Endothelial cell of umbilical vein (primary cell): ENCODE measurements at regions not wholly inside any gene's neighbourhood (a gene's known extent, or its start where the extent isn't known, plus 50 kb on each side); places are given as distances from the start of the nearest gene placed in this dataset.

Experiments
- BruUV-seq: library from RNA; stranded (reverse); fragments of 400-500 nt; replicated peaks from 2 replicates; lab custom pipeline; 2021; lab: Mats Ljungman, UMichigan
- CTCF ChIA-PET: fragments of 300-600, 350-600 bp; sonication (Branson Sonifier 250); formaldehyde crosslinking; loops from one replicate; lab custom pipeline; 2021; ENCODE audit warnings: antibody characterized with exemption, inconsistent platforms; lab: Charles Lee
- POLR2A ChIA-PET: fragments of 300-600, 350-600 bp; sonication (Branson Sonifier 250); formaldehyde crosslinking; loops from one replicate; lab custom pipeline; 2021; ENCODE audit warnings: antibody characterized with exemption, inconsistent platforms; lab: Charles Lee
- DNase-seq: peaks from one replicate; pipeline ENCODE4 v3.0.0-alpha.2; 2011; ENCODE audit warnings: low read depth, low spot score
- FAIRE-seq: peaks from 2 replicates; lab custom pipeline; 2011; peaks lifted over from hg19 to GRCh38; lab: Jason Lieb, UNC
- H2AFZ ChIP-seq: 2 replicates; pipeline ENCODE4 v1.6.0; 2012; ENCODE audit warnings: low read depth, low read length, control low read depth, inconsistent platforms
- H3K27ac ChIP-seq: 2 replicates; pipeline ENCODE4 v1.5.1; 2011; ENCODE audit warnings: low read depth, mild to moderate bottlenecking, control low read depth, low read length, moderate library complexity; ENCODE audit not compliant: insufficient read depth
- H3K27me3 ChIP-seq, 2 experiments: 2 replicates each; pipeline versions ENCODE4 v1.6.0 to v1.6.1; 2011; ENCODE audit warnings: low read length in 2 of 2, mixed read lengths in 1 of 2; ENCODE audit not compliant: control insufficient read depth in 2 of 2, insufficient read depth in 2 of 2
- H3K36me3 ChIP-seq, 2 experiments: 2 replicates in 1 of 2; 3 replicates in 1 of 2; pipeline ENCODE4 v1.5.1; 2011; ENCODE audit warnings: low read length in 2 of 2, mild to moderate bottlenecking in 1 of 2, moderate library complexity in 1 of 2; ENCODE audit not compliant: control insufficient read depth in 2 of 2, insufficient read depth in 2 of 2; ENCODE audit errors: extremely low read depth in 1 of 2
- H3K4me1 ChIP-seq: 3 replicates; pipeline ENCODE4 v1.5.1; 2011; ENCODE audit warnings: mild to moderate bottlenecking, low read length; ENCODE audit not compliant: control insufficient read depth, insufficient read depth; ENCODE audit errors: extremely low read depth
- H3K4me2 ChIP-seq: 2 replicates; pipeline ENCODE4 v1.6.1; 2011; ENCODE audit warnings: low read length, control low read depth, mixed read lengths; ENCODE audit not compliant: insufficient read depth
- H3K4me3 ChIP-seq, 3 experiments: fragments of 200-600 bp in 1 of 3; sonication (generic), shearing (Covaris generic) in 1 of 3; replicated peaks in 1 of 3; 2 replicates each; pipeline ENCODE4 v1.5.1; 2011 to 2016; ENCODE audit warnings: control low read depth in 3 of 3, low read length in 3 of 3, mild to moderate bottlenecking in 2 of 3, inconsistent platforms in 1 of 3, low read depth in 1 of 3, moderate library complexity in 1 of 3; ENCODE audit not compliant: insufficient read depth in 1 of 3
- H3K79me2 ChIP-seq: 2 replicates; pipeline ENCODE4 v1.6.0; 2012; ENCODE audit warnings: low read length, inconsistent platforms; ENCODE audit not compliant: control insufficient read depth, insufficient read depth
- H3K9ac ChIP-seq: replicated peaks from 2 replicates; pipeline ENCODE3; 2011; ENCODE audit warnings: low read length, control low read depth; ENCODE audit not compliant: insufficient read depth; ENCODE audit errors: extremely low read depth
- H3K9me1 ChIP-seq: replicated peaks from 3 replicates; pipeline ENCODE4 v1.6.0; 2011; ENCODE audit warnings: mild to moderate bottlenecking, low read length; ENCODE audit not compliant: control insufficient read depth, insufficient read depth; ENCODE audit errors: extremely low read depth
- H3K9me3 ChIP-seq: replicated peaks from 2 replicates; pipeline ENCODE4 v1.5.1; 2012; ENCODE audit warnings: low read length, inconsistent platforms; ENCODE audit not compliant: control insufficient read depth, insufficient read depth
- H4K20me1 ChIP-seq: replicated peaks from 2 replicates; pipeline ENCODE3; 2011; ENCODE audit warnings: mild to moderate bottlenecking, low read length; ENCODE audit not compliant: control insufficient read depth, insufficient read depth; ENCODE audit errors: extremely low read depth
- CTCF ChIP-seq, 2 donors: IDR thresholded peaks; 1 replicate in 1 of 2; 2 replicates in 1 of 2; pipeline ENCODE4 v1.5.1; 2011; ENCODE audit warnings: low read length in 2 of 2, mild to moderate bottlenecking in 2 of 2, moderate library complexity in 2 of 2, control low read depth in 1 of 2, inconsistent platforms in 1 of 2, low read depth in 1 of 2; ENCODE audit not compliant: insufficient read depth in 1 of 2; ENCODE audit errors: extremely low read depth in 1 of 2
- EZH2 ChIP-seq: IDR thresholded peaks from 2 replicates; pipeline ENCODE4 v1.6.1; 2012; ENCODE audit warnings: borderline replicate concordance, low read depth, mild to moderate bottlenecking, moderate library complexity, low read length, inconsistent platforms; ENCODE audit not compliant: severe bottlenecking
- FOS ChIP-seq: IDR thresholded peaks from 2 replicates; pipeline ENCODE4 v1.6.1; 2011; ENCODE audit warnings: mild to moderate bottlenecking, low read length, moderate library complexity, borderline replicate concordance; ENCODE audit not compliant: insufficient read depth
- GATA2 ChIP-seq: IDR thresholded peaks from 2 replicates; pipeline ENCODE4 v1.7.0; 2011; ENCODE audit warnings: low read depth, mild to moderate bottlenecking, moderate library complexity, mixed read lengths, low read length; ENCODE audit not compliant: insufficient read length, insufficient read depth
- JUN ChIP-seq: IDR thresholded peaks from 2 replicates; pipeline ENCODE4 v1.6.1; 2011; ENCODE audit warnings: borderline replicate concordance, low read depth; ENCODE audit not compliant: insufficient read length, insufficient read depth
- MAX ChIP-seq: IDR thresholded peaks from 2 replicates; pipeline ENCODE4 v1.6.1; 2011; ENCODE audit not compliant: insufficient read depth, insufficient read length
- MYC ChIP-seq: IDR thresholded peaks from one replicate; pipeline ENCODE4 v1.6.1; 2011; ENCODE audit warnings: mild to moderate bottlenecking, low read depth, low read length
- POLR2A ChIP-seq: IDR thresholded peaks from 2 replicates; pipeline ENCODE4 v1.6.1; 2012; ENCODE audit warnings: low read depth, mild to moderate bottlenecking, control low read depth, low read length
- POLR2AphosphoS5 ChIP-seq: IDR thresholded peaks from 2 replicates; pipeline ENCODE4 v1.6.1; 2012; ENCODE audit warnings: low read depth, mild to moderate bottlenecking, control low read depth, low read length, moderate library complexity; ENCODE audit not compliant: insufficient read depth
- dilution Hi-C: fragments of 300-500 bp; cut with MboI; formaldehyde crosslinking; loops from one replicate; pipeline ENCODE4 v1.15.0; 2019; ENCODE audit warnings: low sequenced_read_pairs; ENCODE audit not compliant: extremely low pct_ligation_motif_present
- intact Hi-C: fragments of 100-400 bp; cut with micrococcal nuclease; formaldehyde crosslinking; loops from one replicate; pipeline ENCODE4 v1.10.0; 2022

GRCh38 chr2:15768142-15768541, 172.2 kb upstream of the MYCN start:
- no peak overlapping the region for H2AFZ ChIP-seq
- no peaks in the 10 kb centered on the region for H3K79me2 ChIP-seq
- no peaks in the 10 kb centered on the region for H3K4me1 ChIP-seq
- dilution Hi-C loops (no loop called here), intact Hi-C loops (no loop called here)
- no peaks in the 10 kb centered on the region for H3K9me3 ChIP-seq
- H3K9ac ChIP-seq: no peak overlapping the region
- no peaks in the 10 kb centered on the region for H4K20me1 ChIP-seq
- H3K27ac ChIP-seq: no peak overlapping the region
- FAIRE-seq (no peak), DNase-seq (no peak)
- peaks cover 0 to 13% of the 10 kb centered on the region in 2 experiments for H3K27me3 ChIP-seq
- CTCF ChIA-PET: no interaction called here
- no TSS peak for BruUV-seq
- H3K9me1 ChIP-seq: no peaks in the 10 kb centered on the region
- POLR2A ChIA-PET: no interaction called here
- H3K4me2 ChIP-seq: no peak overlapping the region
- H3K4me3 ChIP-seq: no peak overlapping the region
- TF ChIP-seq EZH2 (no peak), FOS (no peak), JUN (no peak)
- H3K36me3 ChIP-seq: no peaks in the 10 kb centered on the region

- BruUV-seq: no TSS peak
- Histone ChIP-seq H3K9ac (no peak overlapping the region), H3K4me2 (no peak overlapping the region), H3K27me3 (peaks cover 0 to 10% of the 10 kb centered on the region in 2 experiments), H3K4me3 (no peak overlapping the region), H3K9me1 (no peaks in the 10 kb centered on the region), H3K4me1 (no peaks in the 10 kb centered on the region), H4K20me1 (no peaks in the 10 kb centered on the region), H3K9me3 (no peaks in the 10 kb centered on the region), H3K36me3 (no peaks in the 10 kb centered on the region), H3K27ac (no peak overlapping the region), H3K79me2 (no peaks in the 10 kb centered on the region), H2AFZ (no peak overlapping the region)
- no peak for FAIRE-seq
- CTCF ChIA-PET: interaction anchor here (0.7 kb wide), 1 partner anchor 20 kb away, joined by 3 read pairs; no protein-coding TSS in a partner anchor
- intact Hi-C loops (no loop called here), dilution Hi-C loops (no loop called here)
- POLR2A ChIA-PET: no interaction called here
- TF ChIP-seq POLR2AphosphoS5 (no peak), JUN (no peak), POLR2A (no peak), MYC (no peak), FOS (no peak), CTCF (IDR thresholded peaks at IDR 0.05; ENCODE audit: extremely low read depth in 1 of 2, insufficient read depth in 1 of 2, low read depth in 1 of 2, low read length in 2 of 2) (no peak), EZH2 (no peak), GATA2 (no peak), MAX (no peak)
- DNase-seq: no peak
These were observed 171.7 kb upstream of the MYCN start for GRCh38 chr2:15768615-15769014.
